ENCODE measurements at regions not wholly inside any gene's neighbourhood (a gene's known extent, or its start where the extent isn't known, plus 50 kb on each side); places are given as distances from the start of the nearest gene placed in this dataset.

GRCh38 chr16:52086901-52087300 is 460.0 kb downstream of the TOX3 start:
- in situ Hi-C loops (cut with HindIII; ENCODE audit: extremely low pct_ligation_motif_present, low pct_unique_long_range_greater_than_20kb) (no loop called here), intact Hi-C loops (cut with micrococcal nuclease; ENCODE audit: unreplicated experiment) (no loop called here)
- Histone ChIP-seq H3K9ac (ENCODE audit: insufficient read depth, low read depth, low read length) (no peak overlapping the region), H3K79me2 (ENCODE audit: insufficient read depth, low read length) (no peaks in the 10 kb centered on the region), H3K4me3 (replicated peaks in 1 of 3; ENCODE audit: insufficient read depth in 1 of 3, low read depth in 2 of 3, low read length in 3 of 3) (no peak overlapping the region), H4K20me1 (ENCODE audit: insufficient read depth, low read length) (no peaks in the 10 kb centered on the region), H3K27ac (ENCODE audit: extremely low read length, insufficient read depth, low read length) (no peak overlapping the region), H3K36me3 (replicated peaks in 1 of 2; ENCODE audit: control insufficient read depth in 1 of 2, insufficient read depth in 2 of 2, low read length in 2 of 2) (no peaks in the 10 kb centered on the region), H3K4me2 (ENCODE audit: low read depth, low read length) (no peak overlapping the region), H2AFZ (ENCODE audit: low read length) (no peak overlapping the region), H3K4me1 (ENCODE audit: insufficient read depth, low read length) (no peaks in the 10 kb centered on the region), H3K9me3 (ENCODE audit: low read length) (no peaks in the 10 kb centered on the region), H3K27me3 (ENCODE audit: control insufficient read depth in 1 of 2, insufficient read depth in 2 of 2, low read length in 2 of 2) (no peaks in the 10 kb centered on the region)
- 0% methylated on average over 1 of the region's 1 CpG for WGBS (ENCODE audit: low lambda C conversion rate)
- TF ChIP-seq ZNF431 (CRISPR knock-in tag; IDR thresholded peaks at IDR 0.05; ENCODE audit: borderline replicate concordance, low read depth) = no peak
- TF ChIP-seq, protein P1, sequence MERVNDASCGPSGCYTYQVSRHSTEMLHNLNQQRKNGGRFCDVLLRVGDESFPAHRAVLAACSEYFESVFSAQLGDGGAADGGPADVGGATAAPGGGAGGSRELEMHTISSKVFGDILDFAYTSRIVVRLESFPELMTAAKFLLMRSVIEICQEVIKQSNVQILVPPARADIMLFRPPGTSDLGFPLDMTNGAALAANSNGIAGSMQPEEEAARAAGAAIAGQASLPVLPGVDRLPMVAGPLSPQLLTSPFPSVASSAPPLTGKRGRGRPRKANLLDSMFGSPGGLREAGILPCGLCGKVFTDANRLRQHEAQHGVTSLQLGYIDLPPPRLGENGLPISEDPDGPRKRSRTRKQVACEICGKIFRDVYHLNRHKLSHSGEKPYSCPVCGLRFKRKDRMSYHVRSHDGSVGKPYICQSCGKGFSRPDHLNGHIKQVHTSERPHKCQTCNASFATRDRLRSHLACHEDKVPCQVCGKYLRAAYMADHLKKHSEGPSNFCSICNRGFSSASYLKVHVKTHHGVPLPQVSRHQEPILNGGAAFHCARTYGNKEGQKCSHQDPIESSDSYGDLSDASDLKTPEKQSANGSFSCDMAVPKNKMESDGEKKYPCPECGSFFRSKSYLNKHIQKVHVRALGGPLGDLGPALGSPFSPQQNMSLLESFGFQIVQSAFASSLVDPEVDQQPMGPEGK (CRISPR knock-in tag; IDR thresholded peaks at IDR 0.05) = no peak
- no peak for TF ChIP-seq ZMYM4 (CRISPR knock-in tag; IDR thresholded peaks at IDR 0.05)
- TF ChIP-seq GATA4 (IDR thresholded peaks at IDR 0.05; ENCODE audit: borderline replicate concordance, low read depth) = no peak
- ATAC-seq (no peak), FAIRE-seq (no peak), DNase-seq (ENCODE audit: low spot score) (no peak)
- CTCF ChIA-PET (ENCODE audit: low intra/inter-chr PET ratio, low total read pairs) = no interaction called here
- POLR2A ChIA-PET = no interaction called here
- BruUV-seq (replicated peaks) = no TSS peak

GRCh38 chr16:52078716-52079655 is 468.0 kb downstream of the TOX3 start:
- Histone ChIP-seq H3K4me1 (ENCODE audit: insufficient read depth, low read length) (no peaks in the 10 kb centered on the region), H3K4me2 (ENCODE audit: low read depth, low read length) (no peak overlapping the region), H4K20me1 (ENCODE audit: insufficient read depth, low read length) (no peaks in the 10 kb centered on the region), H3K9ac (ENCODE audit: insufficient read depth, low read depth, low read length) (no peak overlapping the region), H3K27me3 (ENCODE audit: control insufficient read depth in 1 of 2, insufficient read depth in 2 of 2, low read length in 2 of 2) (no peaks in the 10 kb centered on the region), H3K27ac (ENCODE audit: extremely low read length, insufficient read depth, low read length) (no peak overlapping the region), H3K79me2 (ENCODE audit: insufficient read depth, low read length) (no peaks in the 10 kb centered on the region), H3K4me3 (replicated peaks in 1 of 3; ENCODE audit: insufficient read depth in 1 of 3, low read depth in 2 of 3, low read length in 3 of 3) (no peak overlapping the region), H3K9me3 (ENCODE audit: low read length) (no peaks in the 10 kb centered on the region), H2AFZ (ENCODE audit: low read length) (no peak overlapping the region), H3K36me3 (replicated peaks in 1 of 2; ENCODE audit: control insufficient read depth in 1 of 2, insufficient read depth in 2 of 2, low read length in 2 of 2) (no peaks in the 10 kb centered on the region)
- TF ChIP-seq NR2F2 (IDR thresholded peaks at IDR 0.05; ENCODE audit: borderline replicate concordance, low read depth) = no peak
- TF ChIP-seq PRMT3 (CRISPR knock-in tag; IDR thresholded peaks at IDR 0.05; ENCODE audit: borderline replicate concordance, low read depth) = no peak
- TF ChIP-seq POLR2AphosphoS2 (IDR thresholded peaks at IDR 0.05; ENCODE audit: low read depth, low read length) = no peak
- TF ChIP-seq IKZF1 (IDR thresholded peaks at IDR 0.05) = no peak
- no peak for TF ChIP-seq ZNF782 (CRISPR knock-in tag; IDR thresholded peaks at IDR 0.05; ENCODE audit: borderline replicate concordance)
- no peak for TF ChIP-seq ZNF101 (CRISPR knock-in tag; IDR thresholded peaks at IDR 0.05; ENCODE audit: borderline replicate concordance, low read depth)
- TF ChIP-seq ZBTB7A (CRISPR knock-in tag; IDR thresholded peaks at IDR 0.05) = no peak
- no peak for TF ChIP-seq MATR3 (CRISPR knock-in tag; IDR thresholded peaks at IDR 0.05)
- no peak for TF ChIP-seq EP300 (IDR thresholded peaks at IDR 0.05; ENCODE audit: low read depth in 2 of 2, low read length in 2 of 2)
- no peak for TF ChIP-seq EP300 (CRISPR knock-in tag; IDR thresholded peaks at IDR 0.05; ENCODE audit: borderline replicate concordance)
- no peak for TF ChIP-seq KMT2B (CRISPR knock-in tag; IDR thresholded peaks at IDR 0.05)
- in situ Hi-C loops (cut with HindIII; ENCODE audit: extremely low pct_ligation_motif_present, low pct_unique_long_range_greater_than_20kb) (no loop called here), intact Hi-C loops (cut with micrococcal nuclease; ENCODE audit: unreplicated experiment) (no loop called here)
- DNase-seq (ENCODE audit: low spot score) (no peak), ATAC-seq (no peak), FAIRE-seq (no peak)
- ChIA-PET POLR2A (no interaction called here), CTCF (ENCODE audit: low intra/inter-chr PET ratio, low total read pairs) (no interaction called here)
- BruUV-seq (replicated peaks) = no TSS peak
- 23% methylated on average over 3 of the region's 3 CpGs for WGBS (ENCODE audit: low lambda C conversion rate)
